AG04450 (cell line): ENCODE measurements at regions not wholly inside any gene's neighbourhood (a gene's known extent, or its start where the extent isn't known, plus 50 kb on each side); places are given as distances from the start of the nearest gene placed in this dataset.
"Not testable (repeated sequence)": the region's sequence is repeated elsewhere in the genome, so short reads cannot be mapped to it uniquely, and the experiment has no call there.

ENCODE experiments used
- CTCF ChIA-PET: fragments of 300-600, 350-600 bp; formaldehyde crosslinking; extraction: SDS; loops from one replicate; lab custom pipeline; 2022; ENCODE audit warnings: antibody characterized with exemption, inconsistent platforms; lab: Charles Lee
- POLR2A ChIA-PET: fragments of 350-600 bp; formaldehyde crosslinking; extraction: SDS; loops from one replicate; lab custom pipeline; 2021; ENCODE audit warnings: antibody characterized with exemption, inconsistent platforms; lab: Yijun Ruan, JAX
- DNase-seq: peaks from one replicate; pipeline ENCODE4 v3.0.0-alpha.2; 2011; ENCODE audit warnings: low read depth, low spot score
- H3K27ac ChIP-seq: one replicate; pipeline ENCODE4 v1.5.1; 2012; ENCODE audit warnings: low read depth, low read length, control low read depth
- H3K27me3 ChIP-seq: one replicate; pipeline ENCODE4 v1.6.0; 2012; ENCODE audit warnings: low read length; ENCODE audit not compliant: control insufficient read depth, insufficient read depth
- H3K4me3 ChIP-seq: 2 replicates; pipeline ENCODE4 v1.5.1; 2011; ENCODE audit warnings: mild to moderate bottlenecking, low read depth, low read length, control low read depth
- H3K9me3 ChIP-seq: 2 replicates; pipeline ENCODE4 v1.5.1; 2012; ENCODE audit warnings: low read length; ENCODE audit not compliant: control insufficient read depth, insufficient read depth
- TF ChIP-seq, protein P1 (sequence below): IDR thresholded peaks from 2 replicates; pipeline ENCODE4 v1.5.1; 2011; ENCODE audit warnings: low read depth, low read length, control low read depth, inconsistent platforms

DNA sequence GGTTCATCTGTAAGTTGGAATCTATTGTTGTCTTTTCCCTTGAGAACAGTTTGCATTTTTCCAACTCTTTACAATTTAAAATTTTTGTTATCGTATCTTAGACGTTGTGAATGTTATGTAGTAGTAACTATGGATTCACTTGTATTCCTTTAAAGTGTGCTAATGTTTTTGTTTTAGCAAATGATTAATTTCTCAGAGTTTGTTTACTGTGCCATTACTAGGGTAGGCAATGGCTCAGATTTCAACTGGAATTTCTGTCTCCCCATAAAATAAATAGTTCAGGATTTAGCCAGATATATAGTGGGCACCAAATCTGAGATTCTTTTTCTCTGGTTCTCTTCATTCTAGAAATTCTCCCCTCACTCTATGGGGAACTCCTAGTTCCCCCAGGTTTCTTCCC lies 896.5 kb downstream of the PLA2G4A start:
- TF ChIP-seq, protein P1, sequence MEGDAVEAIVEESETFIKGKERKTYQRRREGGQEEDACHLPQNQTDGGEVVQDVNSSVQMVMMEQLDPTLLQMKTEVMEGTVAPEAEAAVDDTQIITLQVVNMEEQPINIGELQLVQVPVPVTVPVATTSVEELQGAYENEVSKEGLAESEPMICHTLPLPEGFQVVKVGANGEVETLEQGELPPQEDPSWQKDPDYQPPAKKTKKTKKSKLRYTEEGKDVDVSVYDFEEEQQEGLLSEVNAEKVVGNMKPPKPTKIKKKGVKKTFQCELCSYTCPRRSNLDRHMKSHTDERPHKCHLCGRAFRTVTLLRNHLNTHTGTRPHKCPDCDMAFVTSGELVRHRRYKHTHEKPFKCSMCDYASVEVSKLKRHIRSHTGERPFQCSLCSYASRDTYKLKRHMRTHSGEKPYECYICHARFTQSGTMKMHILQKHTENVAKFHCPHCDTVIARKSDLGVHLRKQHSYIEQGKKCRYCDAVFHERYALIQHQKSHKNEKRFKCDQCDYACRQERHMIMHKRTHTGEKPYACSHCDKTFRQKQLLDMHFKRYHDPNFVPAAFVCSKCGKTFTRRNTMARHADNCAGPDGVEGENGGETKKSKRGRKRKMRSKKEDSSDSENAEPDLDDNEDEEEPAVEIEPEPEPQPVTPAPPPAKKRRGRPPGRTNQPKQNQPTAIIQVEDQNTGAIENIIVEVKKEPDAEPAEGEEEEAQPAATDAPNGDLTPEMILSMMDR: no peak
- POLR2A ChIA-PET: no interaction called here

DNA sequence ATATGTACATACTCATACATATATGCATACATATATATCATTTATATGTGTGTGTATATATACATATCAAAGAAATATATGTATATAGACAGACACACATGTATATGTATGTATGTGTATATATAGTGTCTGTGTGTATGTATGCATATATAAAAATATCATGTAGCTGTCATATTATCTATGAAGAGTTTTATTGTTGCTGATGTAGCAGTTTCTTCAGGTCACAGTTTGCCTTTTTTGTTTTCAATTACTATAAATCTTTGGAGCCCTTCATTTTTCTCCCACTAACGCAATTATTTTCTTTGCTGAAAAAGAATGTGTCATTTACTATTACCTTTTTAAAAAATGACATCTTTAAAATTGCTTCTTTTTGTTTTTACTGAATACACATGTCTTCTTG lies 904.5 kb downstream of the PLA2G4A start:
- Histone ChIP-seq H3K9me3 (no peaks in the 10 kb centered on the region), H3K27ac (no peak overlapping the region), H3K4me3 (no peak overlapping the region), H3K27me3 (no peaks in the 10 kb centered on the region)
- TF ChIP-seq, protein P1: no peak
- ChIA-PET POLR2A (no interaction called here), CTCF (no interaction called here)
- DNase-seq: no peak

More for the DNA sequence above, 896.5 kb downstream of the PLA2G4A start:
- no peak for DNase-seq
- Histone ChIP-seq H3K27me3 (no peaks in the 10 kb centered on the region), H3K4me3 (no peak overlapping the region), H3K27ac (no peak overlapping the region), H3K9me3 (no peaks in the 10 kb centered on the region)
- CTCF ChIA-PET: no interaction called here

DNA sequence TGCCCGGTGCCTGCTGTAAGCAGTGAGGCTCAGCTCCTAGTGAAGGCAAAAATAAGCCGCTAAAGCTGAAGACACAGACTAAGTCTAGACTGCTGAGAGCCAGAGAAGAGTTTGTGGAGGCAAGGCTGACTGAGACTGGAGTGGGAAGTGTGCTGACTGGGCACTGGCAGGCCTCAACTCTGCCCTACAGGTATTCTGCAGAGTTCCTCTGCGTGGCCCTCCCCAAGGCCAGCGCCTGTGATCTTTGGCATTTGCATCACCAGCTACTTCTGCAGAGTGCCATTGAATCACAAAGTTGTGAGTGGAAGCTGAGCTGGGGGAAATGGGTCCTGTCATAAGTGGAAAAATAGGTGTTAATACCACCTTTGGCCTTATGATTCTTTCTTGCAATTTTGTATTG lies 905.7 kb downstream of the PLA2G4A start:
- H3K27ac ChIP-seq: no peak overlapping the region
- no peaks in the 10 kb centered on the region for H3K27me3 ChIP-seq
- ChIA-PET CTCF (no interaction called here), POLR2A (no interaction called here)
- H3K9me3 ChIP-seq: no peaks in the 10 kb centered on the region
- no peak for DNase-seq
- TF ChIP-seq, protein P1: no peak
- no peak overlapping the region for H3K4me3 ChIP-seq

DNA sequence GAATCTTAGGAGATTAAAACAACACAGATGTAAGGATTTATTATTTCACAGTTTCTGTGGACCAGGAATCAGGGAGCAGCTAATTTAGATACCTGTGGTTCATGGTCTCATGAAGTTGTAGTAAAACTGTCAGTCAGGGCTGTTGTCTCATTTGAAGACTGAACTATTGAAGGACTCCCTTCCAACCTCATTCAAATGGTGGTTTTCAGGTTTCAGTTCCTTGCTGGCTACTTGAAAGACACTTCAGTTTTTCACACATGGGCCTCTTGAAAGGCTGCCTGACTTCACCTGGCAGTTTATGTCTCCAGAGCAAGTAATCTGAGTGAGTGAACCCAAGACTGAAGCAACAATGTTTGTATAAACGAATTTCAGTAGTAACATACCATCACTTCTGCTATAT lies 915.9 kb downstream of the PLA2G4A start:
- TF ChIP-seq, protein P1: no peak
- ChIA-PET POLR2A (no interaction called here), CTCF (no interaction called here)
- Histone ChIP-seq H3K4me3 (no peak overlapping the region), H3K27ac (no peak overlapping the region), H3K9me3 (no peaks in the 10 kb centered on the region), H3K27me3 (no peaks in the 10 kb centered on the region)
- DNase-seq: no peak

DNA sequence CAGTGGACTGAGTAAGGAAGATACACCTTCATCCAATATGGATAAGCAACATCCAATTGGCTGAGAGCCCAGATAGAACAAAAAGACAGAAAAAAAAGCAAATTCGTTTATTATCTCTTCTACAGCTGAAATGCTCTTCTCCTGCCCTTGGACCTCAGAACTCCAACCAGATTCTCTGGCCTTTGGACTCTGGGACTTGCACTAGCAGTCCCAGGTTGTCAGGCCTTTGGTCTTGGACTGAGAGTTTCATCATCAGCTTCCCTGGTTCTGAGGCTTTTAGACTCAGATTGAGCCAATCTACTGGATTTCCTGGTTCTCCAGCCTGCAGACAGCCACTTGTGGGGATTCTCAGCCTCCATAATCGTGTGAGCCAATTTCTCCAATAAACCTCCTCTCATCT lies 926.8 kb downstream of the PLA2G4A start:
- ChIA-PET POLR2A (no interaction called here), CTCF (no interaction called here)
- no peak overlapping the region for H3K4me3 ChIP-seq
- DNase-seq: no peak
- H3K9me3 ChIP-seq: no peaks in the 10 kb centered on the region
- TF ChIP-seq, protein P1: no peak
- H3K27ac ChIP-seq: no peak overlapping the region
- H3K27me3 ChIP-seq: no peaks in the 10 kb centered on the region

DNA sequence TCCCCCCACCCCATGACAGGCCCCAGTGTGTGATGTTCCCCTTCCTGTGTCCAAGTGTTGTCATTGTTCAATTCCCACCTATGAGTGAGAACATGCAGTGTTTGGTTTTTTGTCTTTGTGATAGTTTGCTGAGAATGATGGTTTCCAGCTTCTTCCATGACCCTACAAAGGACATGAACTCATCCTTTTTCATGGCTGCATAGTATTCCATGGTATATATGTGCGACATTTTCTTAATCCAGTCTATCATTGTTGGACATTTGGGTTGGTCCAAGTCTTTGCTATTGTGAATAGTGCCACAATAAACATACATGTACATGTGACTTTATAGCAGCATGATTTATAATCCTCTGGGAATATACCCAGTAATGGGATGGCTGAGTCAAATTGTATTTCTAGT lies 927.9 kb downstream of the PLA2G4A start:
- DNase-seq, POLR2A ChIA-PET, H3K27ac ChIP-seq, H3K27me3 ChIP-seq, CTCF ChIA-PET, H3K9me3 ChIP-seq, H3K4me3 ChIP-seq: not testable (repeated sequence)
